ENCODE measurements at regions not wholly inside any gene's neighbourhood (a gene's known extent, or its start where the extent isn't known, plus 50 kb on each side); places are given as distances from the start of the nearest gene placed in this dataset.

GRCh38 chr18:7288544-7288943 lies 57.7 kb downstream of the LRRC30 start:
- no peaks in the 10 kb centered on the region for H3K27me3 ChIP-seq (ENCODE audit: control insufficient read depth, insufficient read depth, low read length)

GRCh38 chr18:7290077-7290476 lies 59.2 kb downstream of the LRRC30 start:
- H3K36me3 ChIP-seq (replicated peaks; ENCODE audit: control insufficient read depth, insufficient read depth, low read length): no peaks in the 10 kb centered on the region
- H3K4me3 ChIP-seq (ENCODE audit: insufficient read depth, low read depth, low read length): no peak overlapping the region
- H3K27me3 ChIP-seq (ENCODE audit: control insufficient read depth, insufficient read depth, low read length): no peaks in the 10 kb centered on the region
- no peak for DNase-seq

More at GRCh38 chr18:7288544-7288943, 57.7 kb downstream of the LRRC30 start:
- no peak for DNase-seq
- no peaks in the 10 kb centered on the region for H3K36me3 ChIP-seq (replicated peaks; ENCODE audit: control insufficient read depth, insufficient read depth, low read length)
- no peak overlapping the region for H3K4me3 ChIP-seq (ENCODE audit: insufficient read depth, low read depth, low read length)

GRCh38 chr18:7291046-7291445 lies 60.2 kb downstream of the LRRC30 start:
- Histone ChIP-seq H3K4me3 (ENCODE audit: insufficient read depth, low read depth, low read length) (no peak overlapping the region), H3K36me3 (replicated peaks; ENCODE audit: control insufficient read depth, insufficient read depth, low read length) (no peaks in the 10 kb centered on the region), H3K27me3 (ENCODE audit: control insufficient read depth, insufficient read depth, low read length) (no peaks in the 10 kb centered on the region)
- no peak for DNase-seq

- Histone ChIP-seq H3K36me3 (replicated peaks; ENCODE audit: control insufficient read depth, insufficient read depth, low read length) (no peaks in the 10 kb centered on the region), H3K27me3 (ENCODE audit: control insufficient read depth, insufficient read depth, low read length) (no peaks in the 10 kb centered on the region), H3K4me3 (ENCODE audit: insufficient read depth, low read depth, low read length) (no peak overlapping the region)
- DNase-seq: no peak
Observed at GRCh38 chr18:7298149-7298548, 67.3 kb downstream of the LRRC30 start.

GRCh38 chr18:7301094-7301493 lies 70.2 kb downstream of the LRRC30 start:
- Histone ChIP-seq H3K36me3 (replicated peaks; ENCODE audit: control insufficient read depth, insufficient read depth, low read length) (no peaks in the 10 kb centered on the region), H3K27me3 (ENCODE audit: control insufficient read depth, insufficient read depth, low read length) (no peaks in the 10 kb centered on the region), H3K4me3 (ENCODE audit: insufficient read depth, low read depth, low read length) (no peak overlapping the region)
- DNase-seq: no peak

- H3K36me3 ChIP-seq (replicated peaks; ENCODE audit: control insufficient read depth, insufficient read depth, low read length): no peaks in the 10 kb centered on the region
- no peaks in the 10 kb centered on the region for H3K27me3 ChIP-seq (ENCODE audit: control insufficient read depth, insufficient read depth, low read length)
- H3K4me3 ChIP-seq (ENCODE audit: insufficient read depth, low read depth, low read length): no peak overlapping the region
- DNase-seq: no peak
Observed at GRCh38 chr18:7303316-7304060, 72.6 kb downstream of the LRRC30 start.

- Histone ChIP-seq H3K4me3 (ENCODE audit: insufficient read depth, low read depth, low read length) (no peak overlapping the region), H3K27me3 (ENCODE audit: control insufficient read depth, insufficient read depth, low read length) (no peaks in the 10 kb centered on the region)
- no peak for DNase-seq
Observed at GRCh38 chr18:7304061-7304370, 73.1 kb downstream of the LRRC30 start.

GRCh38 chr18:7305416-7305815 lies 74.5 kb downstream of the LRRC30 start:
- no peak overlapping the region for H3K4me3 ChIP-seq (ENCODE audit: insufficient read depth, low read depth, low read length)
- H3K27me3 ChIP-seq (ENCODE audit: control insufficient read depth, insufficient read depth, low read length): no peaks in the 10 kb centered on the region
- no peaks in the 10 kb centered on the region for H3K36me3 ChIP-seq (replicated peaks; ENCODE audit: control insufficient read depth, insufficient read depth, low read length)
- DNase-seq: no peak

More at GRCh38 chr18:7304061-7304370, 73.1 kb downstream of the LRRC30 start:
- no peaks in the 10 kb centered on the region for H3K36me3 ChIP-seq (replicated peaks; ENCODE audit: control insufficient read depth, insufficient read depth, low read length)

- Histone ChIP-seq H3K36me3 (replicated peaks; ENCODE audit: control insufficient read depth, insufficient read depth, low read length) (no peaks in the 10 kb centered on the region), H3K4me3 (ENCODE audit: insufficient read depth, low read depth, low read length) (no peak overlapping the region), H3K27me3 (ENCODE audit: control insufficient read depth, insufficient read depth, low read length) (no peaks in the 10 kb centered on the region)
- DNase-seq: no peak
Observed at GRCh38 chr18:7307030-7307429, 76.1 kb downstream of the LRRC30 start.

GRCh38 chr18:7307526-7307925 lies 76.6 kb downstream of the LRRC30 start:
- no peaks in the 10 kb centered on the region for H3K27me3 ChIP-seq (ENCODE audit: control insufficient read depth, insufficient read depth, low read length)
- no peaks in the 10 kb centered on the region for H3K36me3 ChIP-seq (replicated peaks; ENCODE audit: control insufficient read depth, insufficient read depth, low read length)
- H3K4me3 ChIP-seq (ENCODE audit: insufficient read depth, low read depth, low read length): no peak overlapping the region
- DNase-seq: no peak

- H3K4me3 ChIP-seq (ENCODE audit: insufficient read depth, low read depth, low read length): no peak overlapping the region
Observed at GRCh38 chr18:7317804-7318231, 86.9 kb downstream of the LRRC30 start.

GRCh38 chr18:7319161-7319560 lies 88.3 kb downstream of the LRRC30 start:
- DNase-seq: no peak
- Histone ChIP-seq H3K36me3 (replicated peaks; ENCODE audit: control insufficient read depth, insufficient read depth, low read length) (no peaks in the 10 kb centered on the region), H3K27me3 (ENCODE audit: control insufficient read depth, insufficient read depth, low read length) (no peaks in the 10 kb centered on the region), H3K4me3 (ENCODE audit: insufficient read depth, low read depth, low read length) (no peak overlapping the region)

More at GRCh38 chr18:7317804-7318231, 86.9 kb downstream of the LRRC30 start:
- DNase-seq: no peak
- H3K27me3 ChIP-seq (ENCODE audit: control insufficient read depth, insufficient read depth, low read length): no peaks in the 10 kb centered on the region
- H3K36me3 ChIP-seq (replicated peaks; ENCODE audit: control insufficient read depth, insufficient read depth, low read length): no peaks in the 10 kb centered on the region

GRCh38 chr18:7321831-7322230 lies 90.9 kb downstream of the LRRC30 start:
- Histone ChIP-seq H3K4me3 (ENCODE audit: insufficient read depth, low read depth, low read length) (no peak overlapping the region), H3K36me3 (replicated peaks; ENCODE audit: control insufficient read depth, insufficient read depth, low read length) (no peaks in the 10 kb centered on the region), H3K27me3 (ENCODE audit: control insufficient read depth, insufficient read depth, low read length) (no peaks in the 10 kb centered on the region)
- DNase-seq: no peak

GRCh38 chr18:7322817-7323485 lies 92.1 kb downstream of the LRRC30 start:
- H3K27me3 ChIP-seq (ENCODE audit: control insufficient read depth, insufficient read depth, low read length): no peaks in the 10 kb centered on the region
- H3K4me3 ChIP-seq (ENCODE audit: insufficient read depth, low read depth, low read length): no peak overlapping the region
- no peak for DNase-seq
- no peaks in the 10 kb centered on the region for H3K36me3 ChIP-seq (replicated peaks; ENCODE audit: control insufficient read depth, insufficient read depth, low read length)

GRCh38 chr18:7325126-7325430 lies 94.2 kb downstream of the LRRC30 start:
- Histone ChIP-seq H3K36me3 (replicated peaks; ENCODE audit: control insufficient read depth, insufficient read depth, low read length) (no peaks in the 10 kb centered on the region), H3K27me3 (ENCODE audit: control insufficient read depth, insufficient read depth, low read length) (no peaks in the 10 kb centered on the region), H3K4me3 (ENCODE audit: insufficient read depth, low read depth, low read length) (no peak overlapping the region)
- DNase-seq: no peak
